Mesothelial cell of epicardium (in vitro differentiated cells): ENCODE measurements at regions not wholly inside any gene's neighbourhood (a gene's known extent, or its start where the extent isn't known, plus 50 kb on each side); places are given as distances from the start of the nearest gene placed in this dataset.

Experiments
- DNase-seq, 2 experiments: peaks; one replicate each; pipeline ENCODE4 v3.0.0; 2021; ENCODE audit warnings: low spot score in 2 of 2; ENCODE audit not compliant: unreplicated experiment in 2 of 2
- H3K27ac Mint-ChIP-seq: 2 replicates; pipeline ENCODE4 v1.8.0; 2021; ENCODE audit warnings: mixed read lengths
- H3K27me3 Mint-ChIP-seq: 2 replicates; pipeline ENCODE4 v1.8.0; 2021; ENCODE audit warnings: low read depth, mixed read lengths
- H3K36me3 Mint-ChIP-seq: 2 replicates; pipeline ENCODE4 v1.8.0; 2021; ENCODE audit warnings: mixed read lengths
- H3K4me1 Mint-ChIP-seq: 2 replicates; pipeline ENCODE4 v1.8.0; 2021; ENCODE audit warnings: mixed read lengths
- H3K4me3 Mint-ChIP-seq: 2 replicates; pipeline ENCODE4 v1.8.0; 2021; ENCODE audit warnings: mild to moderate bottlenecking, moderate library complexity, mixed read lengths
- H3K9me3 Mint-ChIP-seq: 2 replicates; pipeline ENCODE4 v1.8.0; 2021; ENCODE audit warnings: mixed read lengths
- CTCF ChIP-seq: fragments of 200-600 bp; sonication (generic); IDR thresholded peaks from one replicate; pipeline ENCODE4 v1.5.0; 2021; ENCODE audit warnings: antibody characterized with exemption; ENCODE audit not compliant: unreplicated experiment

GRCh38 chr11:30710221-30710620 is 124.1 kb upstream of the MPPED2 start:
- no peaks in the 10 kb centered on the region for H3K9me3 Mint-ChIP-seq
- H3K36me3 Mint-ChIP-seq = no peaks in the 10 kb centered on the region
- TF ChIP-seq CTCF = no peak
- peak overlapping the region; percentile 57 for H3K27ac Mint-ChIP-seq
- no peaks in the 10 kb centered on the region for H3K27me3 Mint-ChIP-seq
- H3K4me3 Mint-ChIP-seq = no peak overlapping the region
- H3K4me1 Mint-ChIP-seq = peaks cover 28% of the 10 kb centered on the region
- DNase-seq = no peak

- Mint-ChIP-seq H3K27ac (no peak overlapping the region), H3K4me3 (no peak overlapping the region), H3K4me1 (peaks cover 17% of the 10 kb centered on the region), H3K36me3 (no peaks in the 10 kb centered on the region), H3K27me3 (no peaks in the 10 kb centered on the region), H3K9me3 (peaks cover 7% of the 10 kb centered on the region)
- no peak for DNase-seq
- no peak for TF ChIP-seq CTCF
Observed at GRCh38 chr11:30707110-30707509, 121.0 kb upstream of the MPPED2 start.

GRCh38 chr11:30705913-30706675 is 119.9 kb upstream of the MPPED2 start:
- H3K9me3 Mint-ChIP-seq = peaks cover 7% of the 10 kb centered on the region
- peaks cover 12% of the 10 kb centered on the region for H3K4me1 Mint-ChIP-seq
- DNase-seq = no peak
- H3K27ac Mint-ChIP-seq = peak overlapping the region; percentile 48
- H3K27me3 Mint-ChIP-seq = no peaks in the 10 kb centered on the region
- H3K36me3 Mint-ChIP-seq = no peaks in the 10 kb centered on the region
- TF ChIP-seq CTCF = no peak
- H3K4me3 Mint-ChIP-seq = no peak overlapping the region

- Mint-ChIP-seq H3K27ac (no peak overlapping the region), H3K4me1 (no peaks in the 10 kb centered on the region), H3K9me3 (peaks cover under 1% of the 10 kb centered on the region), H3K4me3 (no peak overlapping the region), H3K27me3 (no peaks in the 10 kb centered on the region), H3K36me3 (no peaks in the 10 kb centered on the region)
- no peak for TF ChIP-seq CTCF
- no peak for DNase-seq
Observed at GRCh38 chr11:30698425-30698824, 112.3 kb upstream of the MPPED2 start.

GRCh38 chr11:30697032-30697431 is 110.9 kb upstream of the MPPED2 start:
- no peaks in the 10 kb centered on the region for H3K4me1 Mint-ChIP-seq
- H3K4me3 Mint-ChIP-seq = no peak overlapping the region
- no peak for DNase-seq
- no peaks in the 10 kb centered on the region for H3K27me3 Mint-ChIP-seq
- TF ChIP-seq CTCF = no peak
- no peaks in the 10 kb centered on the region for H3K36me3 Mint-ChIP-seq
- H3K9me3 Mint-ChIP-seq = peaks cover 10% of the 10 kb centered on the region
- no peak overlapping the region for H3K27ac Mint-ChIP-seq
